ENCODE measurements at regions not wholly inside any gene's neighbourhood (a gene's known extent, or its start where the extent isn't known, plus 50 kb on each side); places are given as distances from the start of the nearest gene placed in this dataset.

DNA sequence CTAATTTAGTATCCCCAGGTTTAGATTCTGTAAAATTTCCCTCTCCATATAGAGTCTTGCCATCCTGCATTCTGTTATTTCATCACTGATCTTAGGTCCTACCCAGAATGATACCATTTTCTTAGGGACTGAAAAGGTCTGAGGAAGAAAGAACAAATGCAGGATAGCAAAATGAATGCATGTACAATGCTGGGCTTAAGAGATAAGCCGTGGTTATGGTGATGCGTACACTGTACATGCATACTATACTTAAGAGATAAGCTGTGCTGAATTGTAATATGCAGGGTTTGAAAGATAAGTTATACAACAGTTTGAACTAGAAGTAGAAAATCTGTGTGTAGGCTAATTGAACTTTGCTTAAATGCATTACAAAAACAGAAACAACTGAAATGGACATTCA, 416.2 kb downstream of the C12orf50 start:
- dilution Hi-C loops (cut with MboI; ENCODE audit: extremely low pct_ligation_motif_present, low sequenced_read_pairs), result no loop called here
- DNase-seq (ENCODE audit: low read depth, low spot score) (no peak), FAIRE-seq (no peak)
- Histone ChIP-seq H3K9ac (ENCODE audit: control insufficient read depth, extremely low read depth, insufficient read depth, low read length) (no peak overlapping the region), H3K4me2 (ENCODE audit: control insufficient read depth, extremely low read depth, insufficient read depth, low read depth, low read length) (no peak overlapping the region), H3K36me3 (ENCODE audit: control insufficient read depth in 2 of 2, extremely low read depth in 1 of 2, insufficient read depth in 2 of 2, low read length in 2 of 2) (no peaks in the 10 kb centered on the region), H4K20me1 (ENCODE audit: control insufficient read depth, extremely low read depth, insufficient read depth, low read length) (no peaks in the 10 kb centered on the region), H2AFZ (ENCODE audit: control insufficient read depth, low read length) (no peak overlapping the region), H3K27me3 (ENCODE audit: control insufficient read depth, extremely low read depth, insufficient read depth, low read length) (no peaks in the 10 kb centered on the region), H3K9me3 (ENCODE audit: control insufficient read depth, low read depth, low read length) (no peaks in the 10 kb centered on the region), H3K4me3 (ENCODE audit: control insufficient read depth in 2 of 3, extremely low read depth in 1 of 3, insufficient read depth in 2 of 3, low read depth in 1 of 3, low read length in 3 of 3) (no peak overlapping the region), H3K9me1 (ENCODE audit: control insufficient read depth, extremely low read depth, insufficient read depth, low read length) (no peaks in the 10 kb centered on the region), H3K4me1 (ENCODE audit: control insufficient read depth, extremely low read depth, insufficient read depth, low read length) (no peaks in the 10 kb centered on the region), H3K27ac (ENCODE audit: control insufficient read depth, insufficient read depth, low read length) (no peak overlapping the region), H3K79me2 (ENCODE audit: control insufficient read depth, insufficient read depth, low read length) (no peaks in the 10 kb centered on the region)
- no peak for TF ChIP-seq EZH2 (IDR thresholded peaks at IDR 0.05; ENCODE audit: low read length)
- TF ChIP-seq, protein P1, sequence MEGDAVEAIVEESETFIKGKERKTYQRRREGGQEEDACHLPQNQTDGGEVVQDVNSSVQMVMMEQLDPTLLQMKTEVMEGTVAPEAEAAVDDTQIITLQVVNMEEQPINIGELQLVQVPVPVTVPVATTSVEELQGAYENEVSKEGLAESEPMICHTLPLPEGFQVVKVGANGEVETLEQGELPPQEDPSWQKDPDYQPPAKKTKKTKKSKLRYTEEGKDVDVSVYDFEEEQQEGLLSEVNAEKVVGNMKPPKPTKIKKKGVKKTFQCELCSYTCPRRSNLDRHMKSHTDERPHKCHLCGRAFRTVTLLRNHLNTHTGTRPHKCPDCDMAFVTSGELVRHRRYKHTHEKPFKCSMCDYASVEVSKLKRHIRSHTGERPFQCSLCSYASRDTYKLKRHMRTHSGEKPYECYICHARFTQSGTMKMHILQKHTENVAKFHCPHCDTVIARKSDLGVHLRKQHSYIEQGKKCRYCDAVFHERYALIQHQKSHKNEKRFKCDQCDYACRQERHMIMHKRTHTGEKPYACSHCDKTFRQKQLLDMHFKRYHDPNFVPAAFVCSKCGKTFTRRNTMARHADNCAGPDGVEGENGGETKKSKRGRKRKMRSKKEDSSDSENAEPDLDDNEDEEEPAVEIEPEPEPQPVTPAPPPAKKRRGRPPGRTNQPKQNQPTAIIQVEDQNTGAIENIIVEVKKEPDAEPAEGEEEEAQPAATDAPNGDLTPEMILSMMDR (optimal IDR thresholded peaks at IDR 0.05 in 1 of 3, IDR thresholded peaks at IDR 0.05 in 1 of 3, conservative IDR thresholded peaks at IDR 0.05 in 1 of 3; ENCODE audit: extremely low read depth in 1 of 3, insufficient read depth in 2 of 3, low read length in 3 of 3), result no peak

GRCh38 chr12:87608321-87608720, 420.9 kb downstream of the C12orf50 start:
- dilution Hi-C loops (cut with MboI; ENCODE audit: extremely low pct_ligation_motif_present, low sequenced_read_pairs), result no loop called here
- Histone ChIP-seq H3K36me3 (ENCODE audit: control insufficient read depth in 2 of 2, extremely low read depth in 1 of 2, insufficient read depth in 2 of 2, low read length in 2 of 2) (no peaks in the 10 kb centered on the region), H3K9me3 (ENCODE audit: control insufficient read depth, low read depth, low read length) (no peaks in the 10 kb centered on the region), H2AFZ (ENCODE audit: control insufficient read depth, low read length) (no peak overlapping the region), H3K4me2 (ENCODE audit: control insufficient read depth, extremely low read depth, insufficient read depth, low read depth, low read length) (no peak overlapping the region), H4K20me1 (ENCODE audit: control insufficient read depth, extremely low read depth, insufficient read depth, low read length) (no peaks in the 10 kb centered on the region), H3K4me3 (ENCODE audit: control insufficient read depth in 2 of 3, extremely low read depth in 1 of 3, insufficient read depth in 2 of 3, low read depth in 1 of 3, low read length in 3 of 3) (no peak overlapping the region), H3K79me2 (ENCODE audit: control insufficient read depth, insufficient read depth, low read length) (no peaks in the 10 kb centered on the region), H3K4me1 (ENCODE audit: control insufficient read depth, extremely low read depth, insufficient read depth, low read length) (no peaks in the 10 kb centered on the region), H3K9me1 (ENCODE audit: control insufficient read depth, extremely low read depth, insufficient read depth, low read length) (no peaks in the 10 kb centered on the region), H3K27me3 (ENCODE audit: control insufficient read depth, extremely low read depth, insufficient read depth, low read length) (no peaks in the 10 kb centered on the region), H3K27ac (ENCODE audit: control insufficient read depth, insufficient read depth, low read length) (no peak overlapping the region), H3K9ac (ENCODE audit: control insufficient read depth, extremely low read depth, insufficient read depth, low read length) (no peak overlapping the region)
- FAIRE-seq (no peak), DNase-seq (ENCODE audit: low read depth, low spot score) (no peak)
- TF ChIP-seq EZH2 (IDR thresholded peaks at IDR 0.05; ENCODE audit: low read length), result no peak
- TF ChIP-seq, protein P1 (optimal IDR thresholded peaks at IDR 0.05 in 1 of 3, IDR thresholded peaks at IDR 0.05 in 1 of 3, conservative IDR thresholded peaks at IDR 0.05 in 1 of 3; ENCODE audit: extremely low read depth in 1 of 3, insufficient read depth in 2 of 3, low read length in 3 of 3), result no peak

Data from keratinocyte (primary cell).